Hepatocyte (in vitro differentiated cells): ENCODE measurements at regions not wholly inside any gene's neighbourhood (a gene's known extent, or its start where the extent isn't known, plus 50 kb on each side); places are given as distances from the start of the nearest gene placed in this dataset.

ENCODE experiments used
- DNase-seq: peaks from one replicate; pipeline ENCODE4 v3.0.0-alpha.2; 2016; ENCODE audit warnings: low spot score
- H2AFZ ChIP-seq: fragments of 200-600 bp; sonication (generic); 2 replicates; pipeline ENCODE4 v1.6.0; 2016; ENCODE audit warnings: antibody characterized with exemption, mild to moderate bottlenecking
- H3K27ac ChIP-seq: fragments of 200-600 bp; sonication (generic); 2 replicates; pipeline ENCODE4 v1.5.1; 2016; ENCODE audit warnings: mild to moderate bottlenecking
- H3K27me3 ChIP-seq: fragments of 200-600 bp; sonication (generic); 2 replicates; pipeline ENCODE4 v1.6.1; 2016
- H3K36me3 ChIP-seq: fragments of 200-600 bp; sonication (generic); replicated peaks from 2 replicates; pipeline ENCODE4 v1.5.1; 2016; ENCODE audit warnings: low read depth; ENCODE audit not compliant: insufficient read depth
- H3K4me1 ChIP-seq: fragments of 200-600 bp; sonication (generic); 2 replicates; pipeline ENCODE4 v1.5.1; 2016; ENCODE audit warnings: mild to moderate bottlenecking, moderate library complexity; ENCODE audit not compliant: insufficient read depth
- H3K4me2 ChIP-seq: fragments of 200-600 bp; sonication (generic); 2 replicates; pipeline ENCODE4 v1.6.0; 2016
- H3K4me3 ChIP-seq: fragments of 200-600 bp; sonication (generic); 2 replicates; pipeline ENCODE4 v1.5.1; 2016; ENCODE audit warnings: mild to moderate bottlenecking
- H3K79me2 ChIP-seq: fragments of 200-600 bp; sonication (generic); 2 replicates; pipeline ENCODE4 v1.6.0; 2017; ENCODE audit warnings: mild to moderate bottlenecking
- H3K9me2 ChIP-seq: fragments of 200-600 bp; sonication (generic); replicated peaks from 2 replicates; pipeline ENCODE4 v1.6.0; 2017; ENCODE audit warnings: mild to moderate bottlenecking; ENCODE audit not compliant: insufficient read depth
- H3K9me3 ChIP-seq: fragments of 200-600 bp; sonication (generic); 2 replicates; pipeline ENCODE4 v1.5.1; 2016; ENCODE audit warnings: low read depth, mild to moderate bottlenecking
- H4K20me1 ChIP-seq: fragments of 200-600 bp; sonication (generic); 2 replicates; pipeline ENCODE4 v1.6.0; 2016; ENCODE audit warnings: mild to moderate bottlenecking; ENCODE audit not compliant: insufficient read depth, poor library complexity, severe bottlenecking
- CTCF ChIP-seq: fragments of 200-600 bp; sonication (generic); IDR thresholded peaks from 2 replicates; pipeline ENCODE4 v1.5.1; 2016; ENCODE audit warnings: antibody characterized with exemption, mild to moderate bottlenecking; ENCODE audit not compliant: poor library complexity
- EZH2 ChIP-seq: fragments of 200-600 bp; sonication (generic); IDR thresholded peaks from 2 replicates; pipeline ENCODE4 v1.6.1; 2016; ENCODE audit warnings: antibody characterized with exemption, mild to moderate bottlenecking, borderline replicate concordance
- EZH2phosphoT487 ChIP-seq: fragments of 200-600 bp; sonication (generic); IDR thresholded peaks from one replicate; pipeline ENCODE4 v1.6.1; 2018; ENCODE audit warnings: antibody characterized with exemption, mild to moderate bottlenecking, low read depth, moderate library complexity; ENCODE audit not compliant: unreplicated experiment, severe bottlenecking
- WGBS: methylation state at CpG from one replicate; pipeline ENCODE4 v1.1.6; 2016; ENCODE audit warnings: low lambda C conversion rate; ENCODE audit errors: missing lambda C conversion rate; 5-methylcytosine and 5-hydroxymethylcytosine counted together

GRCh38 chr10:130652964-130653578 lies 516.9 kb downstream of the GLRX3 start:
- no peak for DNase-seq
- Histone ChIP-seq H3K27ac (no peak overlapping the region), H3K9me2 (no peaks in the 10 kb centered on the region), H3K9me3 (no peaks in the 10 kb centered on the region), H3K27me3 (no peaks in the 10 kb centered on the region), H4K20me1 (no peaks in the 10 kb centered on the region), H3K36me3 (no peaks in the 10 kb centered on the region), H2AFZ (no peak overlapping the region), H3K79me2 (no peaks in the 10 kb centered on the region), H3K4me3 (no peak overlapping the region), H3K4me1 (no peaks in the 10 kb centered on the region), H3K4me2 (no peak overlapping the region)
- 81% methylated on average over 14 of the region's 14 CpGs for WGBS
- TF ChIP-seq EZH2 (no peak), CTCF (no peak), EZH2phosphoT487 (no peak)

DNA sequence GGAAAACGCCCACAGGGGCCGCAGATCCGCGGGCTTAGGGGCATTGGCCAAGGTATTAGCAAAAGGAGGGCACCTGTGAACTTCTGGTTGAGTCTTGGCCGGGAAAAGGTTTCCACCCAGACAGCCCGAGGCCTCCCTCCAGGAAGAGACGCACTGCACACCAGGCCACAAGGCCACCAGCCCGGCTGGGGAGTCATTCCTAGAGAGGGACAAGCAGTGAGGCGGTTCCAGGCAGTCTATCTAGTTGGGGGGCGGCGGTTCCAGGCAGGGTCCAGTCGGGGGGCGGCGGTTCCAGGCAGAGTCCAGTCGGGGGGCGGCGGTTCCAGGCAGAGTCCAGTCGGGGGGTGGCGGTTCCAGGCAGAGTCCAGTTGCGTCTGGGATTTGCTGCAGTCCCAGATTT lies 518.5 kb downstream of the GLRX3 start:
- H3K79me2 ChIP-seq, result no peaks in the 10 kb centered on the region
- no peaks in the 10 kb centered on the region for H3K9me2 ChIP-seq
- H3K4me3 ChIP-seq, result no peak overlapping the region
- no peaks in the 10 kb centered on the region for H3K4me1 ChIP-seq
- H3K27me3 ChIP-seq, result no peaks in the 10 kb centered on the region
- DNase-seq, result no peak
- H3K9me3 ChIP-seq, result no peaks in the 10 kb centered on the region
- WGBS, result 93% methylated on average over 13 of the region's 20 CpGs
- no peak overlapping the region for H3K27ac ChIP-seq
- no peak overlapping the region for H2AFZ ChIP-seq
- TF ChIP-seq EZH2phosphoT487 (no peak), EZH2 (no peak), CTCF (no peak)
- H4K20me1 ChIP-seq, result no peaks in the 10 kb centered on the region
- H3K36me3 ChIP-seq, result no peaks in the 10 kb centered on the region
- H3K4me2 ChIP-seq, result no peak overlapping the region

DNA sequence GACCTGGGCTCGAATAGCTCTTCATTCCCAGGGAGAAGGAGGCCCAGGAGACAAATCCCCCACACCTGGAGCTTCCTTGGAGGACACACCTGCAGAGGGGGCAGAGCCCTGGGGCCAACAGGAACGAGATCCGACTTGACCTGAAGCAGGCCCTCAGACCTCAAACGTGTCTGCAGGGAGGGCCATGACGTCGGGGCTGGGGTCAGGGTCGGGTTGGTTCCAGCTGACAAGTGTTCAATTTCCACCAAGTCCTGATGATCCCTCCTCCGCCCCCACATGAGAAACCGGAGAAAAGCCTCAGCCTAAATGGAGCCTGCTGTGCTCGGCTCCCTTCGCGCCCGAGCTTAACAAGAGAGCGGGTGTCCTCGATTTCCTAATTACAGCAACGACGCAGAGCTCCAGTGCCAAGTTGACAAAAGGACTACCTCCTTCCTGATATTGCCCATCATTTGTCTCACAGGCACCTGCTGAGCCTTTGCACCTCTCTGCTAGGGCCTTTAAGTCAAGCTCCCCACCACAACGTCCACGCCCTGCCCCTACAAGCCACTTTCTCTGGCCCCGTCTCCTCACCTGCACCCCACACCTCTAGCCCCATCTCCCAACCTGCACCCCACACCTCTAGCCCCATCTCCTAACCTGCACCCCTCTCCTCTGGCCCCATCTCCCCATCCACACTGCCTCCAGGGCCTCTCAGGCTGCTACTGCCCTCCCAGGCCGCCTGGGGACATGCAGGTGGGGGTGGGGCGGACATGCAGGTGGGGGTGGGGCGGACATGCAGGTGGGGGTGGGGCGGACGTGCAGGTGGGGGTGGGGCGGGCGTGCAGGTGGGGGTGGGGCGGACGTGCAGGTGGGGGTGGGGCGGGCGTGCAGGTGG lies 519.4 kb downstream of the GLRX3 start:
- no peak for TF ChIP-seq CTCF
- no peaks in the 10 kb centered on the region for H3K9me3 ChIP-seq
- H3K4me2 ChIP-seq, result no peak overlapping the region
- H3K4me3 ChIP-seq, result no peak overlapping the region
- H3K27me3 ChIP-seq, result no peaks in the 10 kb centered on the region
- H2AFZ ChIP-seq, result no peak overlapping the region
- no peaks in the 10 kb centered on the region for H3K4me1 ChIP-seq
- WGBS, result 89% methylated on average over 20 of the region's 31 CpGs
- H3K36me3 ChIP-seq, result no peaks in the 10 kb centered on the region
- no peaks in the 10 kb centered on the region for H3K9me2 ChIP-seq
- no peaks in the 10 kb centered on the region for H3K79me2 ChIP-seq
- DNase-seq, result no peak
- no peak overlapping the region for H3K27ac ChIP-seq
- H4K20me1 ChIP-seq, result no peaks in the 10 kb centered on the region
